MM.1S (cell line): ENCODE measurements at regions not wholly inside any gene's neighbourhood (a gene's known extent, or its start where the extent isn't known, plus 50 kb on each side); places are given as distances from the start of the nearest gene placed in this dataset.

ENCODE experiments used
- DNase-seq: peaks from one replicate; pipeline ENCODE4 v3.0.0-alpha.2; 2015
- H2AFZ ChIP-seq: fragments of 300-600 bp; sonication (generic); 2 replicates; pipeline ENCODE4 v1.6.0; 2016; ENCODE audit warnings: antibody characterized with exemption, low read length
- H3F3A ChIP-seq: fragments of 300-600 bp; sonication (generic); 2 replicates; pipeline ENCODE4 v1.6.1; 2016; ENCODE audit warnings: mild to moderate bottlenecking, antibody characterized with exemption, low read length, moderate library complexity, mixed read lengths; ENCODE audit not compliant: insufficient read depth
- H3K27ac ChIP-seq: fragments of 300-600 bp; sonication (generic); 2 replicates; pipeline ENCODE4 v1.5.1; 2016; ENCODE audit warnings: mild to moderate bottlenecking, low read length
- H3K27me3 ChIP-seq: fragments of 300-600 bp; sonication (generic); replicated peaks from 2 replicates; pipeline ENCODE4 v1.6.0; 2016; ENCODE audit warnings: low read length; ENCODE audit not compliant: insufficient read depth
- H3K36me3 ChIP-seq: fragments of 300-600 bp; sonication (generic); replicated peaks from 2 replicates; pipeline ENCODE4 v1.6.1; 2016; ENCODE audit warnings: mild to moderate bottlenecking, low read length, mixed read lengths; ENCODE audit not compliant: insufficient read depth
- H3K4me1 ChIP-seq: fragments of 300-600 bp; sonication (generic); 2 replicates; pipeline ENCODE4 v1.6.1; 2016; ENCODE audit warnings: low read length, mixed read lengths
- H3K4me2 ChIP-seq: fragments of 300-600 bp; sonication (generic); 2 replicates; pipeline ENCODE4 v1.6.0; 2016; ENCODE audit warnings: low read depth, low read length
- H3K4me3 ChIP-seq: fragments of 300-600 bp; sonication (generic); 2 replicates; pipeline ENCODE4 v1.5.1; 2016; ENCODE audit warnings: low read length, mixed read lengths
- H3K79me2 ChIP-seq: fragments of 300-600 bp; sonication (generic); 2 replicates; pipeline ENCODE4 v1.6.1; 2016; ENCODE audit warnings: mixed run types, low read length, mixed read lengths
- H3K9ac ChIP-seq: fragments of 300-600 bp; sonication (generic); 2 replicates; pipeline ENCODE4 v1.6.1; 2016; ENCODE audit warnings: low read length, mixed read lengths
- H3K9me2 ChIP-seq: fragments of 300-600 bp; sonication (generic); replicated peaks from 2 replicates; pipeline ENCODE4 v1.6.1; 2016; ENCODE audit warnings: mild to moderate bottlenecking, low read length, mixed read lengths; ENCODE audit not compliant: insufficient read depth
- H3K9me3 ChIP-seq: fragments of 300-600 bp; sonication (generic); replicated peaks from 2 replicates; pipeline ENCODE4 v1.6.1; 2016; ENCODE audit warnings: mild to moderate bottlenecking, low read length, mixed read lengths; ENCODE audit not compliant: insufficient read depth
- H4K20me1 ChIP-seq: fragments of 300-600 bp; sonication (generic); 2 replicates; pipeline ENCODE4 v1.6.1; 2016; ENCODE audit warnings: mild to moderate bottlenecking, low read length, moderate library complexity, mixed read lengths; ENCODE audit not compliant: insufficient read depth
- EZH2 ChIP-seq: fragments of 300-600 bp; sonication (generic); optimal IDR thresholded peaks from 2 replicates; pipeline ENCODE3; 2017; ENCODE audit warnings: low read depth, mild to moderate bottlenecking, antibody characterized with exemption, low read length, mixed read lengths
- EZH2phosphoT487 ChIP-seq: fragments of 300-600 bp; sonication (generic); IDR thresholded peaks from 2 replicates; pipeline ENCODE4 v1.6.1; 2018; ENCODE audit warnings: antibody characterized with exemption, low read length
- TF ChIP-seq, protein P1 (sequence below): fragments of 300-600 bp; sonication (generic); IDR thresholded peaks from 2 replicates; pipeline ENCODE4 v1.5.1; 2016; ENCODE audit warnings: antibody characterized with exemption, low read length, mixed read lengths

DNA sequence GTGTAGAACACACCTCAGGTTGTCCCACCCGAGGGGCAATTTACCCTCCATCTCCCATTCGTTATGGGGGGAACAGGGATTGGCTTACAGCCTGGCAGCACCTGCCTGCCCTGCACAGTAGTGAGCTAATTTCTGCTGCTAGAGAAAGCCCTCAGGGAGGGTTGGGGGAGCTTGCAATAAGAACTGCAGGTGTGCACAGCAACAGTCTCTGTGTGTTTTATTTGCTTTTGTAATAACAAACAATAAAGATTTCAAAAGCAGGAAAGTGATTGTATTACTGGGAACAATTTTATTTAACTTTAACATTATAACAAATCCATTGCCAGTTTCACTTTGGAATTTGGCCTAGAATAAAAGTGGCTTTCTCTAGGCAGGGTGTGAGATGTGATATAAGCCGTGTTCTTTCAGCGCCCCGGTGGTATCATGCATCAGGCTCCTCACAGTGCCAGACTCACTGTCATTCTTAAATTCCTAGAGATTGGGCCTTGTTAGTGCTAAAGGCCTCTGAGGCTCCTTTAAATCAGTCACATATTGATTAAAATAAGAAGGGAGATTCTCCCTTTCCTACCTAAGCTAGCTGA is 81.1 kb downstream of the RMI1 start:
- Histone ChIP-seq H4K20me1 (no peaks in the 10 kb centered on the region), H3K27ac (no peak overlapping the region), H3K9me2 (no peaks in the 10 kb centered on the region; the same call in 1 of the 2 replicates), H3K4me3 (no peak overlapping the region), H3K27me3 (no peaks in the 10 kb centered on the region), H3F3A (no peaks in the 10 kb centered on the region), H3K36me3 (no peaks in the 10 kb centered on the region), H3K4me2 (no peak overlapping the region), H2AFZ (no peak overlapping the region), H3K9ac (no peak overlapping the region), H3K9me3 (no peaks in the 10 kb centered on the region), H3K4me1 (no peaks in the 10 kb centered on the region), H3K79me2 (no peaks in the 10 kb centered on the region)
- TF ChIP-seq, protein P1, sequence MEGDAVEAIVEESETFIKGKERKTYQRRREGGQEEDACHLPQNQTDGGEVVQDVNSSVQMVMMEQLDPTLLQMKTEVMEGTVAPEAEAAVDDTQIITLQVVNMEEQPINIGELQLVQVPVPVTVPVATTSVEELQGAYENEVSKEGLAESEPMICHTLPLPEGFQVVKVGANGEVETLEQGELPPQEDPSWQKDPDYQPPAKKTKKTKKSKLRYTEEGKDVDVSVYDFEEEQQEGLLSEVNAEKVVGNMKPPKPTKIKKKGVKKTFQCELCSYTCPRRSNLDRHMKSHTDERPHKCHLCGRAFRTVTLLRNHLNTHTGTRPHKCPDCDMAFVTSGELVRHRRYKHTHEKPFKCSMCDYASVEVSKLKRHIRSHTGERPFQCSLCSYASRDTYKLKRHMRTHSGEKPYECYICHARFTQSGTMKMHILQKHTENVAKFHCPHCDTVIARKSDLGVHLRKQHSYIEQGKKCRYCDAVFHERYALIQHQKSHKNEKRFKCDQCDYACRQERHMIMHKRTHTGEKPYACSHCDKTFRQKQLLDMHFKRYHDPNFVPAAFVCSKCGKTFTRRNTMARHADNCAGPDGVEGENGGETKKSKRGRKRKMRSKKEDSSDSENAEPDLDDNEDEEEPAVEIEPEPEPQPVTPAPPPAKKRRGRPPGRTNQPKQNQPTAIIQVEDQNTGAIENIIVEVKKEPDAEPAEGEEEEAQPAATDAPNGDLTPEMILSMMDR = no peak
- no peak for TF ChIP-seq EZH2
- TF ChIP-seq EZH2phosphoT487 = no peak
- DNase-seq = no peak

DNA sequence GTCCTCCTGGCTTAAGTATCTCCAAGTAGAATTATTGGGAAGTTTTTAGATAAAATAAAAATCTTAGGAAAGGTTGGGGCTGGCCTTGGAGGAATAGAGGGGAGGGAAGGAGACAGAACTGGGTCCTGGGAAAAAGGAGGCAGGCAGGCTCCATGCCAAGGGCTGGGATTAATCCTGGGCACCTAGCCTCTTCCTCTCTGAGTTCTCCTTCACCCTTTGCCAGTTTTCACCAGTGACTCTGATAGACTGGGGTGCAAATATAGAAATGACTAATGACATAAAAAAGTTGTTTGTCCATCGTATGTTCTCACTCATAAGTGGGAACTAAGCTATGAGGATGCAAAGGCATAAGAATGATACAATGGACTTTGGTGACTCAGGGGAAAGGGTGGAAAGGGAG is 81.9 kb downstream of the RMI1 start:
- Histone ChIP-seq H2AFZ (no peak overlapping the region), H3K79me2 (no peaks in the 10 kb centered on the region), H3K9me3 (no peaks in the 10 kb centered on the region), H4K20me1 (no peaks in the 10 kb centered on the region), H3K4me2 (no peak overlapping the region), H3K27ac (no peak overlapping the region), H3K9ac (no peak overlapping the region), H3K27me3 (no peaks in the 10 kb centered on the region), H3F3A (no peaks in the 10 kb centered on the region), H3K4me3 (no peak overlapping the region), H3K9me2 (no peaks in the 10 kb centered on the region; the same call in 1 of the 2 replicates), H3K4me1 (no peaks in the 10 kb centered on the region), H3K36me3 (no peaks in the 10 kb centered on the region)
- TF ChIP-seq EZH2phosphoT487 (no peak), EZH2 (no peak)
- TF ChIP-seq, protein P1 = no peak
- no peak for DNase-seq

DNA sequence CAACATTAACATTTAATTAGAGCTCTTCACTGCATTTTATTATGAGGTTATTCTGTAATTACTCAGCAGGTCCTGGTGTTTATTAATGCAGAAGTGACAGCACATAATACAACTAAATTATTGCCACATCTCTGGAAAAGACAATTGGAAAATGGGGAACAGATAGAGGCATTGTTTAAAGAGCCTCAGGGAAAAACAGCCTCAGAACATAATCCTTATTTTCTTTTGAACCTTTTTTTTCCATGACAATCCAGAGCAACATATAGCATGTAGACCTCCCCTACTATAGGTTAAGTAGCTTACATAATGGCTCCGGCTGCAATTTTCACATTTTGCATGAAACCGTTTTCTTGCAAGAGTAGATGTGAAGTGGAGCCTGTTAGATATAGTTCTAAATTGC is 87.2 kb downstream of the RMI1 start:
- H3K9me2 ChIP-seq = no peaks in the 10 kb centered on the region; the same call in 1 of the 2 replicates
- no peak for DNase-seq
- H3K27ac ChIP-seq = no peak overlapping the region
- H3K4me1 ChIP-seq = no peaks in the 10 kb centered on the region
- TF ChIP-seq EZH2phosphoT487 = no peak
- TF ChIP-seq, protein P1 = no peak
- TF ChIP-seq EZH2 = no peak
- no peak overlapping the region for H3K4me2 ChIP-seq
- H3F3A ChIP-seq = no peaks in the 10 kb centered on the region
- no peak overlapping the region for H2AFZ ChIP-seq
- no peak overlapping the region for H3K9ac ChIP-seq
- no peaks in the 10 kb centered on the region for H3K36me3 ChIP-seq
- no peaks in the 10 kb centered on the region for H3K9me3 ChIP-seq
- H3K4me3 ChIP-seq = no peak overlapping the region
- H3K27me3 ChIP-seq = no peaks in the 10 kb centered on the region
- no peaks in the 10 kb centered on the region for H4K20me1 ChIP-seq
- no peaks in the 10 kb centered on the region for H3K79me2 ChIP-seq
